Activated CD4-positive, alpha-beta T cell treated with anti-CD3 and anti-CD28 coated beads, Interleukin-2, amount 50 U/mL, for 4 hours (primary cell): ENCODE measurements at regions not wholly inside any gene's neighbourhood (a gene's known extent, or its start where the extent isn't known, plus 50 kb on each side); places are given as distances from the start of the nearest gene placed in this dataset.
"Not testable (repeated sequence)": the region's sequence is repeated elsewhere in the genome, so short reads cannot be mapped to it uniquely, and the experiment has no call there.

Experiments used
- DNase-seq, 2 experiments: peaks; one replicate each; pipeline ENCODE4 v3.0.0-alpha.2; 2020

DNA sequence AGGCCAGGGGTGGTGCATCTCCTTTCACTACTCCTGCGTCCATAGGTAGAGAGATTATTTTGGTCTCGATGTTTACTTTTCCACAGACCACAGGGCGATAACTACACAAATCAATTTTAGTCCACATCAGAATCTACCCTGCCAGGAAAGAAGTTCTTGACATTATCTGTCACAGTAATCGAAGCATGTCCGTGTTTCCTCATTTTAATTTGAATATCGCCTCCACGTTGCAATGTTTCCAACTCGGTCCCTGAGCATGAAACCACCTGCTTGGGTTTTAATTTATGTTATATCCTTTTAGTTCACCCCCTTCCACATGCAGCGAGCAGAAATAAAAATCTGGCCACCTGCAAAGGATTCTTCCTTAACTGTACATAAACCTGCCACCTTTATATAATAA, 100.1 kb upstream of the ATXN3L start:
- no peak for DNase-seq

DNA sequence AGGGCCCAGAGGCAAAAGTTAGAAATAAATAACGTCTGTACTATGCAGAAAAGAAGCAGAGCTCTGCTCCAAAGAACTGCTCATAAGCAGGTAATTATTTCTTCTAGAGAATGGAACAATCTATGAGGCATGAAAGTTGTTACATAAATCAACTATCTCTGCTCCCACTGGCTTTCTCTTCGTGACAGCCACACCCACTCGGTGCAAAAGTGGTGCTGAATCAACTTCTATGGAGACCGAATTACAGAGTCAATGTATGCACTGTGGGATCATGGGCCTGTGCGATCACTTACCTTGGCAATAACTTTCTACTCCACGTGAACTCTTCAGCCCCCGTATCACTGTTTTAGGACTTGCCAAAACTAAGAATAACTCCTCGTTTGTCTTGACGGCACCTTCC, 99.4 kb upstream of the ATXN3L start:
- no peak for DNase-seq

DNA sequence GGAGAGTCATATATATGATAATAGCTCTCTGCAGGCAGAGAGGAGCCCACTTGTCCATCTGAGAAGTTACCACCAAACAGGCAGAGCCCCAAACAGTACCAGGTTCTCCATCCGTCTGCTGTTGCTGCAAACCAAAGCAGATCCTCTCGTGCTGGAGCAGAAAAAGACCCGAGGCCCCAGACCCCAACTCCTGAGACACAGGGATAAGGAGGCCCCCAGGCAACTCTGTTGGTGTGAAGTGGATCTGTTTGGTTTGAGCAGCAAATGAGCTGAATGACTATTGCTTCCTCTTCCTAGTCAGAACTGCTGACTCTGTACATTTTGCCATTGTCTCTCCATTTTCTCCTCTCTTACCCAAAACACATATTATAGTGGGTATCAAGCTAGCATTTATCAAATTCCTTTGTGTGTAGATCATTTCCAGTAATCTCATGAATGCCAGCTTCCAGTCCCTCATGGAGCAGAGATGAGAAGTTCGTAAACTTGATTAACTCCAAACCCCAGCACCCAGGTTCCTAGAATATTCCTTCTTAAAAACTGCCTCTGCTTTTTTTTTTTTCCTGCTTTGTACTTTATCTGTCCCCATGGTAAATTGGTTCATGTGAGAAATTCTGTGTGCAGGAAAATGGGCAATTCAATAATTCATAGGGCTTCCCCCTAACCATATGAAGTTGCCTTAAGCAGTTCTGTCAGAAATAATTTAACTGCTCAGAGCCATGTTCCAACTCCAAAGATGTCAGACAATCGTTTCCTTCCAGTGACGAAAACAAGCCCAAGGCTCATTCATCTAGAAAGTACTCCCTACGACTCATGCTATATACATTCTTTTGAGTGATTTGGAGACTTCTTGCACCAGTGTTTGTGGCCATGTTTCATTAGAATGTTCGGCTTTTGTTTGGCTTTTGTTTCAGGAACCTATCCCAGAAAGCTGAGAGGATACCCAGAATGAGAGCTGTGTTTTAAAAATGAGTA, 98.6 kb upstream of the ATXN3L start:
- DNase-seq = no peak

DNA sequence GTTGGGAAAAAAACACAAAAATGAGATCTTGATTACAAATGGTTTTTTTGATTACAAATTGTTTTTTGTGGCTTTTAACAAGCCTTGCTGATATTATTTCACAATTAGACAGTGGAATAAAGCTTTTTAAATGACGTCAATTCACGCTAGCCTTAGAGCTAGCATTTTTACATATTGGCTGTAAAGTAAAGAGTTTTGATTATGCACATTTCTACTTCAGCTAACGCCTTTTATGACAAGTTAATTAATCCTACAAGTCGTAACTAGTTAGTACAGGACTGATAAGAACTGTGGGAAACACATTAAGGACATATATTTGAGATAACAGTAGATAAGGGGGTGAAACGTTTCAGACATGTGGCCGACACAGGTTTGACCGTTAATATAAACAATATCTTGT, 95.7 kb upstream of the ATXN3L start:
- DNase-seq = no peak

DNA sequence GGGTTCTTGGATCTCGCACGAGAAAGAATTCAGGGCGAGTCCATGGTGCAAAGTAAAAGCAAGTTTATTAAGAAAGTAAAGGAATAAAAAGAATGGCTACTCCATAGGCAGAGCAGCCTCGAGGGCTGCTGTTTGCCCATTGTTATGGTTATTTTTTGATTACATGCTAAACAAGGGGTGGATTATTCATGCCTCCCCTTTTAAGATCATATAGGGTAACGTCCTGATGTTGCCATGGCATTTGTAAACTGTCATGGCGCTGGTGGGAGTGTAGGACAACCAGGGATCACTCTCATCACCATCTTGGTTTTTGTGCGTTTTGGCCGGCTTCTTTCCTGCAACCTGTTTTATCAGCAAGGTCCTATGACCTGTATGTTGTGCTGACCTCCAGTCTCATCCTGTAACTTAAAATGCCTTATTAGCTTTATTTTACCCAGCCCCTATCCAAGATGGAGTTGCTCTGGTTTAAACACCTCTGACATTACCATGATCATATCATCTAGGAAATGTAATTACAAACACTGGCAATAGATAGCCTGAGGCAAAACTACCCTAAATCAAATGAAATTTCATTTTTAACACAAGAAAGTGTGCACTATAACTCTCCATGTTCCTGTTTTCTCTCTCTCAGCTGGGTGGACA, 94.3 kb upstream of the ATXN3L start:
- DNase-seq = no peak

DNA sequence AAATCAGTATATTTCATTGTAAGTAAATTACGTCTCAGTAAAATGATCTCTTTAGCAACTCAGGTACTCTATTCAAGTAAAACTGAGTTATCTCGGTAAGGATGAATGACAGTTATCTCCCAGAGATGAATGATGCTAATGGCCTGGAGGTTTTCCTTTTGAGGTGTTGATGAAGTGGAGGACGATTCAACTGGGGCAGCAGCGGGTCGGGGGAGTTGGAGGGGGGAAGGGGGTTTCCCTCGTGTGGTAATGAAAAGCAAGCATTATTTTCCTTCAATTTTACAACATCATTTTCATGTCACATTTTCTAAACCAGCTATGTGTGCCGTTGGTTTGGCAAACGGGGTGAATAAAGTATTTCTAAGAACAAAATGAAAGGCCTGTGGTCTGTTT, 92.4 kb upstream of the ATXN3L start:
- DNase-seq = no peak

DNA sequence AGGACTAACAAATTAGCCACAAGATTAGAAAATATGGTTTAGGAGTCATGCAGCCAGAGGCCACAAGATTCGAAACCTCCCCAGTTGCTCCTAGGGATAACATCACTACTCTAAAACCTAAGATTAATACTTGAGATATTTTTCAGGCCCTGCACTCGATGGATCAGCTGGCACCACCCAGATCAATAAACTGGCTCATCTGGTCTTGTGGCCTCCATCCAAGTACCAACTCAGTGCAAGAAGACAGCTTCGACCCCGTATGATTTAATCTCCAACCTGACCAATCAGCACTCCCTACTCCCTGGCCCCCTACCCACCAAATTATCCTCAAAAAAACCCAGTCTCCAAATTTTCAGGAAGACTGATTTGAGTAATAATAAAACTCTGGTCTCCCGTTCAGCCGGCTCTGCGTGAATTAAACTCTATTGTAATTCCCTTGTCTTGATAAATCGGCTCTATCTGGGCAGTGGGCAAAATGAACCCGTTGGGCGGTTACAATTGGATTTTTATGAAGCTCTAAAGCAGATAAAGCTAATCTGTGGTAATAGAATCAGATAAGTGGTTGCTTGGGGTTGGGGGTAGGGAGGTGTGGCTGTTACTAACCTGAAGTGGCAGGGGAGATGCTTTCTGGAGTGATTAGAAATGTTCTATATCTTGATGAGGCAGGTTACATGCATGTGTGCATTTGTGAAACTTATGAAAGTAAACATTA, 91.8 kb upstream of the ATXN3L start:
- no peak for DNase-seq

DNA sequence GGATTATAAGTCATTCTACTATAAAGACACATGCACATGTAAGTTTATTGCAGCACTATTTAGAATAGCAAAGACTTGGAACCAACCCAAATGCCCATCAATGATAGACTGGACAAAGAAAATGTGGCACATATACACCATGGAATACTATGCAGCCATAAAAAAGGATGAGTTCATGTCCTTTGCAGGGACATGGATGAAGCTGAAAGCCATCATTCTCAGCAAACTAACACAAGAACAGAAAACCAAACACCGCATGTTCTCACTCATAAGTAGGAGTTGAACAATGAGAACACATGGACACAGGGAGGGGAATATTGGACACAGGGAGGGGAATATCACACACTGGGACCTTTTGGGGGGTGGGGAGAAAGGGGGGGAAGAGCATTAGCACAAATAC, 88.7 kb upstream of the ATXN3L start:
- DNase-seq = not testable (repeated sequence)

DNA sequence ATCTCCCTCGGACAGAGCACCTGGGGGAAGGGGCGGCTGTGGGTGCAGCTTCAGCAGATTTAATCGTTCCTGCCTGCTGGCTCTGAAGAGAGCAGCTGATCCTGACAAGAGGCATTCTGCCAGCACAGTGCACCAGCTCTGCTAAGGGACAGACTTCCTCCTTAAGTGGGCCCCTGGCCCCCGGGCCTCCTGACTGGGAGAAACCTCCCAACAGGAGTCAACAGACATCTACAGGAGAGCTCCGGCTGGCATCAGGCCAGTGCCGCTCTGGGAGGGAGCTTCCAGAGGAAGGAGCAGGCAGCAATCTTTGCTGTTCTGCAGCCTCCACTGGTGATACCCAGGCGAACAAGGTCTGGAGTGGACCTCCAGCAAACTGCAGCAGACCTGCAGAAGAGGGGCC, 84.9 kb upstream of the ATXN3L start:
- DNase-seq = not testable (repeated sequence)

DNA sequence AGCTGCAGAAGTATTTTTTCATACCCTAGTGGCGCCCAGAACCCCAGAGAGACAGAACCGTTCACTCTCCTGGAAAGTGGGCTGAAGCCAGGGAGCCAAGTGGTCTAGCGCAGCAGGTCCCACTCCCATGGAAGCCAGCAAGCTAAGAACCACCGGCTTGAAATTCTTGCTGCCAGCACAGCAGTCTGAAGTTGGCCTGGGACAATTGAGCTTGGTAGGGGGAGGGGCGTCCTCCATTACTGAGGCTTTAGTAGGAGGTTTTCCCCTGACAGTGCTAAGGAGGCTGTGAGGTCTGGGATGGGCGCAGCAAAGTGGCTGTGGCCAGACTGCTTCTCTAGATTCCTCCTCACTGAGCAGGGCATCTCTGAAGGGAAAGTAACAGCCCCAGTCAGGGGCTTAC, 84.5 kb upstream of the ATXN3L start:
- DNase-seq = no peak

DNA sequence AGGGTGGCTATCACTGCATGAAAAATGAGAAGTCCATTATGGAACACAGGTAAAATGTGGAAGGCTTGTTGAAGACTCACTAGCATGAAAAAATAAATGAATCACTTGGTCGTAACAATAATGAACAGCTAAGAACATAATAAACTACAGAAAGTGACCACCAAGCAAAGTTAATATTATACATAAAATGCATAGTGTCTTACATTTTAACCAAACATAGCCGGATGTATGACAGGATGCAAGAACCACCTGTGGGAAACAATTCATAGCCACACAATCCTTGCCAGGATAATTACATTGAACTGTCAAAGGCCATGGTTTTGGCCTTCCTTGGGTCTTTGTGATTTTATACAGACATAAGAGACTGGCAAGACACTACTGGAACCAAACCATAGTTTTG, 81.9 kb upstream of the ATXN3L start:
- DNase-seq = no peak

DNA sequence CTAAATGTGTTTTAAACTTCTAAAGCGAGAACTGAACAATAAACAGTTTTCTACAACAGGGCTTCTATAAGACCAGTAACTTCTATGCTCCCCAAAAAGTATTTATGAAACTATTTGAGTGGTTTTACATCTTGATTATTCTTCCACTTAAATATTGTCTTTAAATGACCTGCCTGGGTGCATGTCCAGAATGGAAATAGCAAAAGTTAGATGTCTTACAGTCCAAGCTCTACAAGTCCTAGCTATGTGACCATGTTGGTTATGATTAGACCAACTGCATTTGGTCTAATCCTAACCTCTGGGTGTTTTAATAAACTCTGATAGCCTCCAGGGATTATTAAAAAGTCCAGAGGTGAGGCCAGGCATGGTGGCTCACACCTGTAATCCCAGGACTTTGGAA, 79.0 kb upstream of the ATXN3L start:
- DNase-seq = no peak

DNA sequence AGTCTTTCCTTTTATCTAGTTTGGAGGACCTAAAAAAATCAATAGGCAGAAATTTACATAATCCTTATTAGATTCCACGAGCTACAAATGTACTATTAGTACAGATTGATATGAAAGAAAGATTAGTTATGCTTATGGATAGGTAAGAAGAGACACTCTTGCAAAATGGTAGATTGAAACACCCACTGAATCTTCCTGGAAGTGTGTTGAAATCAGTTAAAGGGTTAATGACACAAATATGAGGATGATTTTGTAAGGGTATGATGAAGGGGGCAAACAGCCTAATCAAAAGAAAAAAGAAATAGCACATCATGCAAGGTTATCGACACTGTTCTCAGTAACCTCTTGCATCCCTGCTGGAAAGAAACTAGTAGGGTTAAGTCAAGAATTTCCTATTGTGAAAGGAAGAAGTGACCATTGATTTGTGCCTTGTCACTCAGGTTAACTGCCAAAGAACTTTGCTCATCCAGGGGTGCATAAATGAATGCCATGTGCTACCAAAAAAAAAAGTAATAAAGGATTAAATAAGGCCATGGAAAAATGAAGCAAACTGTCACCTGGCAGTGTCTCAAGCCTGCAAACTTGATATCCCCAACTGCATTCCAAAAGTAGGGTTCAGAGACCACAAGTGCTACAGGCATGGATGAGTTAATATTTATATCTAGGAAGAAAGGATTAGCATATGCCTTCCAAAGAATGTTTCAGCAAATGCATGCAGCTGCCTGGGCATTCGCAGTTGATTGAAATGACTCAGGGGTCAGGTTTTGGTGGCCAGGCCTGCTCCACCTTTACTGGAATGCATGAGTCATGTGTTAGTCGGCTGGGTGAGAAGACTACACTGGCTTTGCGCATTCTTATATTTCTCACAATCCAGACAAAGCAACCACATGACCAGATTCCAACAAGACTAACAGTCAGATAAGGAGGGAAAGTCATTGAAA, 78.3 kb upstream of the ATXN3L start:
- no peak for DNase-seq

DNA sequence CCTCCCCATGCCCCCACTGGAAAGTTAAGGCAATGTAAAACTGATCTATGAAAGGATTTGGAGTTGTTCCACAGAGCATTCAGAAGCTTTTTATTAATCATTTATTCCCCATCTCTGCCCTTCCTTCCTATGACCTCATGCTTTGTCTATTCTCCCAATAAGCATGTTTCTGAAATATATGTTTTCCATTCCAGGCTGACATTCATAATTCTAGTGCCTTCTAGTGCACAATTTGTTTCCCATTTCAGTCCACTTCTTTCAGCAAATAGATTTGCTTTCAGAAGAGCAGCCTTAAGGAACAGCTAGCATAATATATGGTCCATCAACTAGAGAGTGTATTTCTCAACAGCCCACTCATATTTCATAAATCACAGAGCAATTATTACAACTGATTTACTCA, 77.1 kb upstream of the ATXN3L start:
- DNase-seq = no peak

DNA sequence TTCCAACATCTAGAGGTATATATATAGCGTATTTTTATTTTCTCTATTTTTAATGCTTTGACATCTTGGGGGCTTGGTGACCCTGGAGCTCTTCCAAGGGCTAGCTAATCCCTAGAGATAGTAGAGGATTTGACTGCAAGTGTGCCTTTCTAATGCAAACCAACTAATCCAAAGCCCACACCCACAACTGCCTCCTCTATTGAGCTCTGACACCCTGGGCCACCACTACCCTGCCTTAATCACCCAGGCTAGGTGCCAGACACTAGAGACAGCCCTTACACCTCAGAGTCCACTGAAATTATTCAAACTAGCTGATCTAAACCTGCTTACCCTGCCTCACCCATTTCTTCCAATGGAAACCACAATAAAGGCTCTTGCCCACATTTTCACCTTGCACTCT, 69.6 kb upstream of the ATXN3L start:
- no peak for DNase-seq

DNA sequence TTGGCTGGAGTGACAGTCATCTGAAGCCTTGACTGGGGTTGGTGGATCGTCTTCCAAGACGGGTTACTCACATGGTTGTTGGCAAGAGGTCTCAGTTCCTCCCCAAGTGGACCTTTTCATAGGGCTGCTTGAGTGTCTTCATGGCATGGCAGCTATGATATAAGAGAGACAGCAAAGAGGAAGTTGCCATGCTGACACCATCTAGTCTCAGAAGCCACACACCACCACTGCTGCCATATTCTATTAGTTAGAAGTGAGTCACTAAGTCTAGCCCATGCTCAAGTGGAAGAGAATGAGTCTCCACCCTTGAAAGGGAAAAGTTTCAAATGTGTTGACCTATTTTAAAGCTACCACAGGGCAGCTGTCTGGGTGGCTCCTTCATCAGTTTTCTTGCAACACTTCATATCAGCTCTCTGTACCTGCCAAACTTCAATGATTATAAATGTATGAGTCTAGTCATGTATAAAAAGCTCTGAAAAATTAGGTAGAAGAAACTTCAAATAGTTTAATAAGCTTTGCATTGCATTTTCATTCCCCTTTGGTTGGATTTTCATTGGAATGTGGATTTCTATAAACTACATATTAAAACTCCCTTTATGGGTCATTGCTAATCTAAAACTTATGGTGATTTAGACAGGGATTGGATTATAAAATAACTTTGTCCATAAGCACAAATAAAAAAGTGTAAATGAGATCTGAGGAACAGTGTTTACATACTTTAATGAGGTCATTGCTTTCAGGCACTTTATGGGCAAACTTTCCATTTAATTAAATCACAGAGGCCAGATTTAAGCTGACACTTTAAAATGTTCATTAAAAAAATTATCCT, 68.0 kb upstream of the ATXN3L start:
- DNase-seq = no peak

DNA sequence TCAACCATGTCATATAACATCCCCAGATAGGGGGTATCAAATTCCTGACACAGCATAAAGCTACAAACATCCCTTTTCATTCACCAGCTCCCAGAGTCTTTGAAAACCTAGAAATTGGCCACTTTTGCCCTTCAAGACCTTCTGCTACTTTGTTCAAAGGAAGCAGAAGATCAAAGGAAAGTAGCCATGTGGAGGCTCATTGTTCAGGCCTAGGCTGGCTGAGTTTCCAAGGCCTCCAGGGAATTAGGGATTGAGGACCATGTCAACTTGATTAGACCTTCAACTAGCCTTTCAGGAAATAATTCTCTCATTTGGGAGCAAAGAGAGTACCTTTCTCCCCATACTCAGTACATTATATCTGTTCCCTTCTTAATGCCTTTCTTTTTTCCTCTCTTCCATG, 66.8 kb upstream of the ATXN3L start:
- DNase-seq = no peak

DNA sequence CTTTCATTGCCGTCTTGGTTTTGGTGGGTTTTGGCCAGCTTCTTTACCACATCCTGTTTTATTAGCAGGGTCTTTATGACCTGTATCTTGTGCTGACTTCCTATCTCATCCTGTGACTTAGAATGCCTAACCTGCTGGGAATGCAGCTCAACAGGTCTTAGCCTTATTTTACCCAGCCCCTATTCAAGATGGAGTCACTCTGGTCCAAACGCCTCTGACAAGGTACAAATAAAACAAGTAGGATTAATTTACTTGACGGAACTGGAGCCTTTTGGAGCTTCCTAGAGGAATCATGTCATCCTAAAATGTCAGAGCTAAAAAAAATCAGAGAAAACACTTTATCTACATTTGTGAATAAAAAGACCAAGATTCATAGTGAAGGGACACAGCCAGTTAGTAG, 66.2 kb upstream of the ATXN3L start:
- no peak for DNase-seq

DNA sequence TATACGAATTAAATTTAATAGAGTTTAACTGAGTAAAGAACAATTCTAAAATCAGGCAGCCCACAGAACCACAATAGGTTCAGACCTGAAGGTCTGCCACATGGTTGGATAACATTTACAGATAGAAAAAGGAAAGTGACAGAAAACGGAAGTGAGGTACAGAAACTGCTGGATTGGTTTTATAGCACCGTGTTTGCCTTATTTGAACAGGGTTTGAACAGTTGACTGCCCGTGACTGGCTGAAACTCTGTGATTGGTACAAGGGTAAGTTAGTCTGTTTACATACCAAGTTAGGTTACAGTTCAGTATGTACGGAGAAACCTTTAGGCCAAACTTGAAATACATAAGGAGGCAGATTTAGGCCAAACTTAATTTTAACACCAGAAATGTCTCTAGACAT, 64.1 kb upstream of the ATXN3L start:
- no peak for DNase-seq

DNA sequence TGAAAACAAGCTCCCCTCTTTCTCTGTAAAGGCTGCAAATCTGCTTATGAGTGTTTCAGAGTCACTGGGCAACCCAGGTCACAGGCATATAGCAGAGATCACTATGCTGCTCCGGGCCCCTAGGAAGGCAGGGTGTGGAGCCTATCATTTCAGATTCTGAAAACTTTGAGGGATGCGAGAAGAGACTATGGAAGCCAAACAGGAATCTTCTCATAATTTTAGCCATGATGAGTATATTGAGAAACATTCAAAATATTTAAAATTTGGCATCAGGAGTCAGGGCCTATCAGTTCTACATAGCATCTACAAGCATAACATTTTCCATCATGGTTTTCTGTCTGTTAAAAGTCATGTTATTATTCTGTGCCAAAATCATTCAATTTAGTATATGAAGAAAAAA, 61.7 kb upstream of the ATXN3L start:
- DNase-seq = no peak

DNA sequence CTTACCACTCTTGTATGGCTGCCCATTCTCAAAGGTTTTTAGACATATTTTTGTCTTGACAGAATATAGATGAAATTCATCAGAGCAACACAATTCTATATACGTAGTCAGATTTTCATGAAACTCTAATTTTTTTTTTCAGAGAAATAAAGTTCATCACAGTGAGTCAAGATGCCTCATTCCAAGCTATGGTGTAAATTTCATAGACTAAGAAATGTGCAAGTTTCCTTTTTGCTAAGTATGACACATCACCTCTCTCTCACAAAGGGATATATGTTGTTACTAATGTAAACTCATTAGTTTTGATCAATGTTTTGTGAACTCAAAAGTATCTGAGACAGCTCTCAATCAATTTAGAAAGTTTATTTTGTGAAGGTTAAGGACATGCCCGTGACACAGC, 60.4 kb upstream of the ATXN3L start:
- DNase-seq = no peak
